Activated effector memory CD4-positive, alpha-beta T cell treated with anti-CD3 and anti-CD28 coated beads, Interleukin-2, amount 50 U/mL, for 16 hours (primary cell): ENCODE measurements at regions not wholly inside any gene's neighbourhood (a gene's known extent, or its start where the extent isn't known, plus 50 kb on each side); places are given as distances from the start of the nearest gene placed in this dataset.

Experiments
- DNase-seq: peaks from one replicate; pipeline ENCODE4 v3.0.0-alpha.2; 2020

- no peak for DNase-seq
These were observed 169.3 kb downstream of the RBFOX3 start for GRCh38 chr17:79441356-79442160.

- no peak for DNase-seq
These were observed 170.6 kb downstream of the RBFOX3 start for GRCh38 chr17:79440251-79440650.

GRCh38 chr17:79439493-79439892 lies 171.4 kb downstream of the RBFOX3 start:
- DNase-seq: no peak

GRCh38 chr17:79438546-79439334 lies 172.1 kb downstream of the RBFOX3 start:
- DNase-seq: no peak

- DNase-seq: no peak
These were observed 172.8 kb downstream of the RBFOX3 start for GRCh38 chr17:79438058-79438457.

DNA sequence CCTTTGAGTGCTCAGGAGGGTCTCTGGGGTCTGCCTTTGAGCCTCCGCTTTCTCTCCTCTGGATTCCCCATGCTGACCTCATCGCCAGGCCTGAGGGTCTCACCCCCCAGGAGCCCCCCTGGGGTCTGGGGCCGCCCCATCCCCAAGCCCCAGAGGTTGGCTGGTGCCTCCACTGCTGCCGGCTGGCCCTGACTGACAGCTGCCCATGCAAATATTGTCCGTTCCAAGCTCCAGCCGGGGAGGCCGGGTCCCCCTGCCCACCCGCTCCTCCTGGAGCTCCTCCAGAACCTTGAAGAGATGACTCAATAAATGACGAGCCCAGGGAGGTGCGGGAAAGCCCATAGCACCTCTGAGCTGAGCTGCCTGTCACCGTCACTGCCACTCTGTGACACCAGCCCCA lies 173.8 kb downstream of the RBFOX3 start:
- DNase-seq: no peak

- no peak for DNase-seq
These were observed 174.9 kb downstream of the RBFOX3 start for GRCh38 chr17:79435962-79436361.

GRCh38 chr17:79435296-79435695 lies 175.6 kb downstream of the RBFOX3 start:
- DNase-seq: no peak

GRCh38 chr17:79434215-79434614 lies 176.6 kb downstream of the RBFOX3 start:
- no peak for DNase-seq

DNA sequence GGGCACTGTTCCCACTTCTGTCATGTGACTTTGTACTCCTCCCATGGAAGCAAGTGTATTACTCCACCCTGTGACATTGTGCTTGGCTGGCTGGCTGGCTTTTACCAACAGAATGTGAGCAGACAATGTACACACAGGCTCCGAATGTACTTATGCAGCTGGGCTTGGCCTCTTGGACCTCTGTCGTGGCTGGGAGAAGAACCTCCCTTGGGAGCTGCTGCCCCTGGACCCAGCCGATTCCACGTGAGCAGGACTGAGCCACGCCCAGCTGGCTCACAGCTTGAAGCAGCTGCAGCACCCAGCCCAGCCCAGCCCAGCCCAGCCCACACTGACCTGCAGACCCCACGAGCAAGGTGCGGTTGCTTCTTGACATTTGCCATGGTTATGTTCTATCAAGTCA lies 177.5 kb downstream of the RBFOX3 start:
- DNase-seq: no peak

DNA sequence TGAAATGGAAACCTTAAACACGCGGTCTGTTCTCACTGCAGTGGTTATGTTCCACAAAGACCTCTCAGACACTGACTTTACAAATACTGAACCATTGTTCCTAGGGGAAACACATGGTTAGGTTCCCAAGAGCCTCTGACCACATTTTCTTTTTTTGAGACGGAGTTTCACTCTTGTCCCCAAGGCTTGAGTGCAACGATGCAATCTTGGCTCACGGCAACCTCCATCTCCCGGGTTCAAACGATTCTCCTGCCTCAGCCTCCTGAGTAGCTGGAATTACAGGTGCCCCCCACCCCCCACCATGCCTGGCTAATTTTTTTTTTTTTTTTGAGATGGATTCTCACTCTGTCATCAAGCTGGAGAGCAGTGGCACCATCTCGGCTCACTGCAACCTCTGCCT lies 179.7 kb downstream of the RBFOX3 start:
- no peak for DNase-seq

DNA sequence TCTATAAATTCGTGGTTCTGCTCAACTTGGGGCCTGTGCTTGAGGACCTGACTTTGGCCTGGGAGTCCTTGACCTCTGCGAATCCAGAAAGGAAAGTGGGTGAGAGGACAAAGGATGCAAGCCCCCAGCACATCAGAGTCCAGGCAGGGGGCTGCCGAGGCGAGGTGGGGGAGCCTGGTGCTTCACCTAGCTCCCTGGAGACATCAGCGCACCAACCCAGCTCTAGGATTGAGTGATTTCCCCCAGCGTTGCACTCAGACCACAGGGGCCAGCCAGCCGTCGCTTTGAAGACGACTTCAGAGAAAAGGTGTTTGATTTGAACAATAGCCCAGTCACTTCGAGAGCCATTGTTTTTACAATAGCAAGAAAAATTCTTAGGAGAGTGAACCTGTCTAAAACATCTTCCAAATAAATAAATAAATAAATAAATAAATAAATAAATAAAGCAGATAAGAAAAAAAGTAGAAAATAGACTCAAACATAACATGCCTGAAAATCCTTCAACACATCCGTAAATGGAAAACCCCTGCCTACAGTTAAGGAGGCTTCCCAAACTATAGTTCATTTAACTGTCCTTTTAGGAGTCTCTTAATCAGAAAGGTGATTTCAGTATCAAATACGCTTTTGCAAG lies 180.9 kb downstream of the RBFOX3 start:
- no peak for DNase-seq

DNA sequence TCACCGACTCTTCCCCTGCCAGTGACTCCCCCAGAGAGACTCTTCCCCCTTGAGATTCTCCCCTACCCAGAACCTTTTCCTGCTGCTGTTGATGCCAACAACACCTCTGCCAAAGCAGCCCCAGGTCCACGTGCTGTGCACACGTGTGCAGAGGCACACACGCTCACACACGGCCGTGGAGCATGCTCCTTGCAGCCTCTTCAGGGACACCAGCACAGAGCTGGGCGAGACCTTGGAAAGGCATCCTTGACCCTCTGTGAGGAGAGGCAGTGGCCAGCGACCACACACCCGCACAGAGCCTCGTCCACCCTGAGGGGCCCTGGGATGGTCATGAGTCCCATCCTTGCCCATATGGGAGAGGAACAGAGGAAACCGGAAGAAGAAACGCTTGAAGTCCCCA lies 181.9 kb downstream of the RBFOX3 start:
- DNase-seq: no peak

- no peak for DNase-seq
These were observed 183.0 kb downstream of the RBFOX3 start for GRCh38 chr17:79427621-79428539.

GRCh38 chr17:79425686-79426085 lies 185.2 kb downstream of the RBFOX3 start:
- no peak for DNase-seq

DNA sequence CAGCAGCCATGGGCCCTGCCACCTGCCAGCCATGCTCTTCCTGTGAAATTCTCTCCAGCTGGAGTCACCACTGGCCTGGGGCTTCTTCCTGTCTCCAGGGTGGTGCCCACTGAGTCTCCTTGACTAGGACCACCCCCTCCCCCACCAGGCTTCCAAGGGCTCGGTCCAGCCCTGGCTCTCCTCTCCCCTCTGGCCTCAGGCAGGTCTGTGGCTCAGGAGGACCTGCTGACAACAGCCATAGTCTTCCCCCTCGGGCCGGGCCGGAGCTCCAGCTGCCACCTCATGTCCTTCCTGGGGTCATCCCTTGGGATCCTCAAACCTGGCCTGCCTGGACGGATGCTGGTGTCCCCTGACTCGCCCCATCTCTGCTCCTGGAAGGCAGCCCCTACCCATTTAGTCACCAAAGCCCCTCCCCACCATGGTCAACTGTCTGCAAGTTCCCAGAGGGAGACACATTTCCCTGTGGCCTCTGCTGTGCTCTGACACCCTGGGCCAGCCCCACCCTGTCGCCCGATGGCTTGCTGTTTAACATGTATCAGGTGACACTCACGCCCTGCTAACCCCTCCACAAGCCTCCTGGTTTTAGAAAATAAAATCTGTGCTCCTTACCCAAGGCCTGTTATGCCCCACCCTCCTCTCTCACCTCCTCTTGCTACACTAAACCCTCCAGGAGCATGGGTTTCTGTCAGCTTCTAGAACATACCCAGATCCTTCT lies 186.2 kb downstream of the RBFOX3 start:
- no peak for DNase-seq

DNA sequence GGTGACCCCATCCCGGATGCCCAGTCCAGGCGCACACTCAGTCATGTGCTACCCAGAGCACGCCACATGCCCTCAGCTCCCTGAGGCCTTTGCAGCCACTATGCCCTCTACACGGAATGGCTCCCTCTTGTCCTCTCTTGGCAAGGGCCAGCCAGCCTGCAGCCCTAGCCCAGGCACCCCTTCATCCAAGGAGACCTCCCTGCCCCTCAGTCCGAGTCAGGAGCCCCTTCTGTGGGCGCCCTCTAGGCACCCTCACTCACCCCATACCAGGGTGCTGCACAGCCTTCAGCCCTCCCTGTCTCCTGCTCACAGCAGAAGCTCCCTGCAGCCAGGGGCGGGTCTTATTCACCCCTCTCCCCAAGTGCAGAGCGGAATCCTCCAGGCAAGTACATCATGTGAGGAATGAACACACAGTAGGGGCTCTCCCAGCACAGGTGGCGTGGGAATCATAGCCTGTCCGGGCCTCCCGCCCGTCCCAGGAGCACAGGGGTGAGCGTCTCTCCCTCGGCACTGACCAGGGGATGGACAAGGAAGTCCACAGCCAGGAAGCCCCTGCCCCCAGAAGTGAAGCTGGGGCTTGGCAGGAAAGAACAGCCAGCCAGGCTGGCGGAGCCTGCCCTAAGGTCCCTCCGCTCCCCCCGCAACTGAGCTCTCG lies 186.9 kb downstream of the RBFOX3 start:
- no peak for DNase-seq

GRCh38 chr17:79422236-79422635 lies 188.6 kb downstream of the RBFOX3 start:
- DNase-seq: no peak

GRCh38 chr17:79420318-79421243 lies 190.3 kb downstream of the RBFOX3 start:
- peak; percentile 77 for DNase-seq

- no peak for DNase-seq
These were observed 193.3 kb downstream of the RBFOX3 start for GRCh38 chr17:79417476-79417988.
